A549 (cell line): ENCODE measurements at regions not wholly inside any gene's neighbourhood (a gene's known extent, or its start where the extent isn't known, plus 50 kb on each side); places are given as distances from the start of the nearest gene placed in this dataset.

Source experiments
- ATAC-seq, 2 experiments: fragments of 200-7000 bp in 1 of 2; fragments of >200 bp in 1 of 2; cut with Nextera tagmentation in 1 of 2; cut with Tn5 transposase in 1 of 2; 3 replicates each; pipeline versions ENCODE4 v1.8.0 to v1.9.1; 2018 to 2020; ENCODE audit warnings: mild to moderate bottlenecking in 1 of 2, moderate library complexity in 1 of 2
- CTCF ChIA-PET: fragments of 300-600 bp; sonication (Branson Sonifier 250); formaldehyde crosslinking; extraction: SDS; loops from one replicate; lab custom pipeline; 2021; ENCODE audit warnings: antibody characterized with exemption, inconsistent platforms; lab: Yijun Ruan, JAX
- POLR2A ChIA-PET: fragments of 350-600 bp; formaldehyde crosslinking; extraction: SDS; loops from one replicate; lab custom pipeline; 2021; ENCODE audit warnings: antibody characterized with exemption, inconsistent platforms; lab: Yijun Ruan, JAX
- DNase-seq, 2 experiments: peaks; one replicate each; pipeline versions ENCODE4 v3.0.0 to v3.0.0-alpha.2; 2011 to 2016; ENCODE audit warnings: low read depth in 1 of 2, low spot score in 1 of 2
- FAIRE-seq: peaks from 2 replicates; lab custom pipeline; 2011; peaks lifted over from hg19 to GRCh38; lab: Jason Lieb, UNC
- H3K27ac ChIP-seq, 2 experiments: fragments of >200 bp; sonication (Bioruptor Twin); formaldehyde crosslinking; 3 replicates each; pipeline ENCODE4 v1.5.1; 2016 to 2017
- H3K4me1 ChIP-seq: fragments of >200 bp; sonication (Bioruptor Twin); formaldehyde crosslinking; 3 replicates; pipeline ENCODE4 v1.6.1; 2016
- H3K4me2 ChIP-seq: fragments of >200 bp; sonication (Bioruptor Twin); formaldehyde crosslinking; 3 replicates; pipeline ENCODE4 v1.6.1; 2016
- H3K4me3 ChIP-seq: fragments of >200 bp; sonication (Bioruptor Twin); formaldehyde crosslinking; 3 replicates; pipeline ENCODE4 v1.5.1; 2016
- H3K9me3 ChIP-seq: fragments of >200 bp; sonication (Bioruptor Twin); formaldehyde crosslinking; 3 replicates; pipeline ENCODE4 v1.6.1; 2016
- BHLHE40 ChIP-seq: IDR thresholded peaks from 2 replicates; pipeline ENCODE4 v1.6.1; 2012; ENCODE audit warnings: low read depth, low read length, inconsistent platforms
- CBX2 ChIP-seq: fragments of 200-600 bp; sonication (generic); IDR thresholded peaks from 2 replicates; pipeline ENCODE4 v1.6.1; 2016; ENCODE audit warnings: low read depth, mild to moderate bottlenecking, borderline replicate concordance
- EHF ChIP-seq: fragments of 250-450 bp; sonication (Bioruptor Pico); IDR thresholded peaks from 2 replicates; pipeline ENCODE4 v1.5.0; 2020; ENCODE audit warnings: mild to moderate bottlenecking
- ESRRA ChIP-seq: fragments of 150-350 bp; IDR thresholded peaks from 2 replicates; pipeline ENCODE4 v1.6.1; 2014; ENCODE audit warnings: mild to moderate bottlenecking, low read length, borderline replicate concordance
- FOSL2 ChIP-seq, 2 experiments: fragments of 450-650 bp in 1 of 2; fragments of >200 bp in 1 of 2; sonication (Bioruptor Twin) in 1 of 2; formaldehyde crosslinking; IDR thresholded peaks; 2 replicates each; pipeline versions ENCODE4 v1.5.0 to v1.6.1; 2016 to 2020; ENCODE audit warnings: mild to moderate bottlenecking in 1 of 2, moderate library complexity in 1 of 2
- HEYL ChIP-seq: fragments of 250-450 bp; sonication (Bioruptor Pico); IDR thresholded peaks from 2 replicates; pipeline ENCODE4 v1.8.0; 2021; ENCODE audit warnings: mild to moderate bottlenecking, moderate library complexity
- HOXB13 ChIP-seq: fragments of 250-450 bp; sonication (Bioruptor Pico); IDR thresholded peaks from 2 replicates; pipeline ENCODE4 v1.5.0; 2020; ENCODE audit warnings: low read depth, mild to moderate bottlenecking, moderate library complexity
- KDM5A ChIP-seq: fragments of 200-600 bp; sonication (generic); IDR thresholded peaks from 2 replicates; pipeline ENCODE4 v1.6.1; 2016; ENCODE audit warnings: antibody characterized with exemption, mild to moderate bottlenecking
- MAZ ChIP-seq: fragments of 150-350 bp; IDR thresholded peaks from 2 replicates; pipeline ENCODE4 v1.6.1; 2014; ENCODE audit warnings: antibody characterized with exemption, low read depth, low read length, borderline replicate concordance
- NFE2L2 ChIP-seq: fragments of 150-350 bp; conservative IDR thresholded peaks from 2 replicates; pipeline ENCODE4 v1.6.1; 2014; ENCODE audit warnings: low read length
- PHF8 ChIP-seq: fragments of 200-600 bp; sonication (generic); IDR thresholded peaks from 2 replicates; pipeline ENCODE4 v1.6.1; 2016; ENCODE audit warnings: low read depth, mild to moderate bottlenecking, antibody characterized with exemption, moderate library complexity, borderline replicate concordance
- POLR2A ChIP-seq: IDR thresholded peaks from 2 replicates; pipeline ENCODE4 v1.6.1; 2012; ENCODE audit warnings: mild to moderate bottlenecking, low read length
- RAD21 ChIP-seq, 2 experiments: fragments of >200 bp in 1 of 2; sonication (Bioruptor Twin) in 1 of 2; formaldehyde crosslinking in 1 of 2; IDR thresholded peaks in 1 of 2; conservative IDR thresholded peaks in 1 of 2; 2 replicates in 1 of 2; 3 replicates in 1 of 2; pipeline ENCODE4 v1.6.1; 2012 to 2018; ENCODE audit warnings: inconsistent platforms in 1 of 2
- RFX5 ChIP-seq: fragments of 450-650 bp; IDR thresholded peaks from 2 replicates; pipeline ENCODE4 v1.7.1; 2014; ENCODE audit warnings: antibody characterized with exemption, mild to moderate bottlenecking, moderate library complexity
- SMC3 ChIP-seq: fragments of >200 bp; sonication (Bioruptor Twin); formaldehyde crosslinking; IDR thresholded peaks from 3 replicates; pipeline ENCODE4 v1.6.1; 2018; ENCODE audit warnings: inconsistent platforms
- SREBF2 ChIP-seq: fragments of 450-650 bp; IDR thresholded peaks from 2 replicates; pipeline ENCODE4 v1.6.1; 2014; ENCODE audit warnings: mild to moderate bottlenecking, moderate library complexity
- TFCP2L1 ChIP-seq: fragments of 250-450 bp; sonication (Bioruptor Pico); IDR thresholded peaks from 2 replicates; pipeline ENCODE4 v1.5.0; 2021; ENCODE audit warnings: mild to moderate bottlenecking
- ZC3H11A ChIP-seq: fragments of 450-650 bp; IDR thresholded peaks from 2 replicates; pipeline ENCODE4 v1.6.1; 2014; ENCODE audit warnings: antibody characterized with exemption, mild to moderate bottlenecking
- ZFP36 ChIP-seq: fragments of 450-650 bp; IDR thresholded peaks from 2 replicates; pipeline ENCODE4 v1.6.1; 2014; ENCODE audit warnings: borderline replicate concordance; ENCODE audit not compliant: partially characterized antibody
- ZNF302 ChIP-seq: fragments of 250-450 bp; sonication (Bioruptor Pico); IDR thresholded peaks from 2 replicates; pipeline ENCODE4 v1.9.0; 2021; ENCODE audit warnings: inconsistent platforms, mild to moderate bottlenecking, moderate library complexity
- WGBS: methylation state at CpG from one replicate; pipeline ENCODE4 v1.1.6; 2017; ENCODE audit errors: missing lambda C conversion rate; 5-methylcytosine and 5-hydroxymethylcytosine counted together
- TF ChIP-seq, protein P1 (sequence below): IDR thresholded peaks from 2 replicates; pipeline ENCODE4 v1.6.1; 2012
- TF ChIP-seq, protein P2 (sequence below): fragments of >200 bp; sonication (Bioruptor Twin); formaldehyde crosslinking; IDR thresholded peaks from 3 replicates; pipeline ENCODE4 v1.5.1; 2016
- TF ChIP-seq, protein P3 (sequence below): fragments of 200-600 bp; sonication (generic); IDR thresholded peaks from 2 replicates; pipeline ENCODE4 v1.6.1; 2016; ENCODE audit warnings: antibody characterized with exemption, mild to moderate bottlenecking, moderate library complexity
- TF ChIP-seq, protein P4 (sequence below): fragments of 250-450 bp; sonication (Bioruptor Pico); IDR thresholded peaks from 2 replicates; pipeline ENCODE4 v1.5.0; 2020; ENCODE audit warnings: low read depth, mild to moderate bottlenecking, moderate library complexity

DNA sequence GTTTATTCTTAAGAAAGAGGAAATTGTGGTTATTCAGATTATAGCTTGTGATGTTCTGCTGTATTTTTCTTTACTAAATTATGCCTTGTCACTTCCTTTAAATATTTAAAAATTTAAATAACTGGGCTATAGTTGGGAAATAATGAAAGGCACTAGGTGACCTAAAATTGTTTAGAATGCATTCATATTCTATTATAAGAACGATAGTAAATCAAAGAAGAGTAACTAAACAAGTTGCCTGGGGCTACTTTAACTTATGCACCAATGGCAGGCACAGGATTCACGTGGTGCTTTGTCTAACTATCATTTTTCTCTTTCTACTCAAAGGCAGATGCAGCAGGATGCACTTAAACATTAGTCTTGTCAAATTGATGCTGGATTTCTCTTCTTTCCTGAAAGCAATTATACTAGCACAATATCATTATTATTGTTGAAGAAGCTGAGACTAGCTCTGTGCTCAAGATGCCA, 190.7 kb upstream of the PPFIA2 start (continued):
- TF ChIP-seq SREBF2 = no peak

DNA sequence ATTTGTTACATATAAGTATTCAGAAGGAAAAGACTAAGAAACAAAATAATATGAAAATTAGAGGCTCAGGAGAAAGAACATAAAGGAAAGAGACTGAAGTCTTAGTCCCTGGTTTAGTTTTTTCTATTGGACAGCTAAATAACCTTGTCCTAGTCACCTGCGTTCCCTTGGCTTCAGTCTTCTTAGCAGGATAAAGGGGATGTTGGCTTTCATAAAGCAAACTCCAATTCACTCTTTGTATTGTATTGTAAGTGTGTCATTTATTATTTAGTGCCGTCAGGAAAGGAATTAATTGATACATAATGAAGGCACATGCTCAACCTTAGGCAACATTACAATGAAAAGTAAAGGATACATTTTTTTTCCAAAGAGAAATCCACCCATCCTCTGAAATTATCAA, 190.3 kb upstream of the PPFIA2 start:
- TF ChIP-seq, protein P1, sequence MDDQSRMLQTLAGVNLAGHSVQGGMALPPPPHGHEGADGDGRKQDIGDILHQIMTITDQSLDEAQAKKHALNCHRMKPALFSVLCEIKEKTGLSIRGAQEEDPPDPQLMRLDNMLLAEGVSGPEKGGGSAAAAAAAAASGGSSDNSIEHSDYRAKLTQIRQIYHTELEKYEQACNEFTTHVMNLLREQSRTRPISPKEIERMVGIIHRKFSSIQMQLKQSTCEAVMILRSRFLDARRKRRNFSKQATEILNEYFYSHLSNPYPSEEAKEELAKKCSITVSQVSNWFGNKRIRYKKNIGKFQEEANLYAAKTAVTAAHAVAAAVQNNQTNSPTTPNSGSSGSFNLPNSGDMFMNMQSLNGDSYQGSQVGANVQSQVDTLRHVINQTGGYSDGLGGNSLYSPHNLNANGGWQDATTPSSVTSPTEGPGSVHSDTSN = no peak
- TF ChIP-seq ZC3H11A = no peak
- no peak for TF ChIP-seq MAZ
- TF ChIP-seq POLR2A = no peak
- TF ChIP-seq EHF (CRISPR knock-in tag) = no peak
- no peak for TF ChIP-seq NFE2L2
- no peak for TF ChIP-seq SMC3
- TF ChIP-seq, protein P2, sequence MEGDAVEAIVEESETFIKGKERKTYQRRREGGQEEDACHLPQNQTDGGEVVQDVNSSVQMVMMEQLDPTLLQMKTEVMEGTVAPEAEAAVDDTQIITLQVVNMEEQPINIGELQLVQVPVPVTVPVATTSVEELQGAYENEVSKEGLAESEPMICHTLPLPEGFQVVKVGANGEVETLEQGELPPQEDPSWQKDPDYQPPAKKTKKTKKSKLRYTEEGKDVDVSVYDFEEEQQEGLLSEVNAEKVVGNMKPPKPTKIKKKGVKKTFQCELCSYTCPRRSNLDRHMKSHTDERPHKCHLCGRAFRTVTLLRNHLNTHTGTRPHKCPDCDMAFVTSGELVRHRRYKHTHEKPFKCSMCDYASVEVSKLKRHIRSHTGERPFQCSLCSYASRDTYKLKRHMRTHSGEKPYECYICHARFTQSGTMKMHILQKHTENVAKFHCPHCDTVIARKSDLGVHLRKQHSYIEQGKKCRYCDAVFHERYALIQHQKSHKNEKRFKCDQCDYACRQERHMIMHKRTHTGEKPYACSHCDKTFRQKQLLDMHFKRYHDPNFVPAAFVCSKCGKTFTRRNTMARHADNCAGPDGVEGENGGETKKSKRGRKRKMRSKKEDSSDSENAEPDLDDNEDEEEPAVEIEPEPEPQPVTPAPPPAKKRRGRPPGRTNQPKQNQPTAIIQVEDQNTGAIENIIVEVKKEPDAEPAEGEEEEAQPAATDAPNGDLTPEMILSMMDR = no peak
- no peak for TF ChIP-seq ZFP36
- TF ChIP-seq, protein P3, sequence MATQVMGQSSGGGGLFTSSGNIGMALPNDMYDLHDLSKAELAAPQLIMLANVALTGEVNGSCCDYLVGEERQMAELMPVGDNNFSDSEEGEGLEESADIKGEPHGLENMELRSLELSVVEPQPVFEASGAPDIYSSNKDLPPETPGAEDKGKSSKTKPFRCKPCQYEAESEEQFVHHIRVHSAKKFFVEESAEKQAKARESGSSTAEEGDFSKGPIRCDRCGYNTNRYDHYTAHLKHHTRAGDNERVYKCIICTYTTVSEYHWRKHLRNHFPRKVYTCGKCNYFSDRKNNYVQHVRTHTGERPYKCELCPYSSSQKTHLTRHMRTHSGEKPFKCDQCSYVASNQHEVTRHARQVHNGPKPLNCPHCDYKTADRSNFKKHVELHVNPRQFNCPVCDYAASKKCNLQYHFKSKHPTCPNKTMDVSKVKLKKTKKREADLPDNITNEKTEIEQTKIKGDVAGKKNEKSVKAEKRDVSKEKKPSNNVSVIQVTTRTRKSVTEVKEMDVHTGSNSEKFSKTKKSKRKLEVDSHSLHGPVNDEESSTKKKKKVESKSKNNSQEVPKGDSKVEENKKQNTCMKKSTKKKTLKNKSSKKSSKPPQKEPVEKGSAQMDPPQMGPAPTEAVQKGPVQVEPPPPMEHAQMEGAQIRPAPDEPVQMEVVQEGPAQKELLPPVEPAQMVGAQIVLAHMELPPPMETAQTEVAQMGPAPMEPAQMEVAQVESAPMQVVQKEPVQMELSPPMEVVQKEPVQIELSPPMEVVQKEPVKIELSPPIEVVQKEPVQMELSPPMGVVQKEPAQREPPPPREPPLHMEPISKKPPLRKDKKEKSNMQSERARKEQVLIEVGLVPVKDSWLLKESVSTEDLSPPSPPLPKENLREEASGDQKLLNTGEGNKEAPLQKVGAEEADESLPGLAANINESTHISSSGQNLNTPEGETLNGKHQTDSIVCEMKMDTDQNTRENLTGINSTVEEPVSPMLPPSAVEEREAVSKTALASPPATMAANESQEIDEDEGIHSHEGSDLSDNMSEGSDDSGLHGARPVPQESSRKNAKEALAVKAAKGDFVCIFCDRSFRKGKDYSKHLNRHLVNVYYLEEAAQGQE = no peak
- TF ChIP-seq, protein P4, sequence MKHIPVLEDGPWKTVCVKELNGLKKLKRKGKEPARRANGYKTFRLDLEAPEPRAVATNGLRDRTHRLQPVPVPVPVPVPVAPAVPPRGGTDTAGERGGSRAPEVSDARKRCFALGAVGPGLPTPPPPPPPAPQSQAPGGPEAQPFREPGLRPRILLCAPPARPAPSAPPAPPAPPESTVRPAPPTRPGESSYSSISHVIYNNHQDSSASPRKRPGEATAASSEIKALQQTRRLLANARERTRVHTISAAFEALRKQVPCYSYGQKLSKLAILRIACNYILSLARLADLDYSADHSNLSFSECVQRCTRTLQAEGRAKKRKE (CRISPR knock-in tag) = no peak
- no peak for TF ChIP-seq FOSL2 (IDR thresholded peaks at IDR 0.05)
- TF ChIP-seq FOSL2 (CRISPR knock-in tag; IDR thresholded peaks at IDR 0.05) = no peak
- TF ChIP-seq HEYL (CRISPR knock-in tag) = no peak
- Histone ChIP-seq H3K27ac (no peak overlapping the region), H3K4me2 (no peak overlapping the region), H3K4me3 (no peak overlapping the region), H3K9me3 (no peaks in the 10 kb centered on the region), H3K4me1 (no peaks in the 10 kb centered on the region)
- WGBS = 3% methylated on average over 2 of the region's 2 CpGs
- DNase-seq = no peak
- no peak for FAIRE-seq
- ChIA-PET POLR2A (no interaction called here), CTCF (no interaction called here)
- ATAC-seq = no peak

DNA sequence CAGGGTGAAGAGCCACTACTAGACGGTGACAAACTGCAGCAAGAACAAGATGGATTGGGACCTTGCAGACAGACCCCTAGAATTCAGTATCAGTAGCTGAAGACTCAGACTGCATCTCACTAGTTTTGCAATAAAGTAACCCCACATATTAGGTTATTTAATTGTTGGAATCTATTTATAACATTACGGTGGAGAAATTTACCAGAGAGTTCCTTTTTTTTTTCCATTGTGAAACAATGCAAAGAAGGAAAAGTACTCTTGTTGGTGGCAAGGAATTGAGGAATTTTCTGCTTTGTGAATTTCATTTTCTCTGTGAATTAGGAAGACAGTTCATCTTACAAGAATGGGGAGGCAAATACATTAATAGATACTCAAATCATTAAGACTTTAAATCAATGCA, 185.7 kb upstream of the PPFIA2 start:
- Histone ChIP-seq H3K27ac (no peak overlapping the region), H3K4me1 (no peaks in the 10 kb centered on the region), H3K9me3 (no peaks in the 10 kb centered on the region), H3K4me3 (no peak overlapping the region), H3K4me2 (no peak overlapping the region)
- ATAC-seq = no peak
- TF ChIP-seq SMC3 (no peak), KDM5A (no peak), TFCP2L1 (CRISPR knock-in tag) (no peak), RAD21 (conservative IDR thresholded peaks at IDR 0.05 in 1 of 2, IDR thresholded peaks at IDR 0.05 in 1 of 2) (no peak), HOXB13 (no peak), ESRRA (no peak), HEYL (CRISPR knock-in tag) (no peak), RFX5 (no peak), ZC3H11A (no peak), CBX2 (no peak), MAZ (no peak), ZNF302 (no peak), BHLHE40 (no peak), PHF8 (no peak)
- TF ChIP-seq, protein P3 = no peak
- 22% methylated on average over 2 of the region's 2 CpGs for WGBS
- no peak for FAIRE-seq
- no peak for DNase-seq
- ChIA-PET POLR2A (no interaction called here), CTCF (no interaction called here)
